HFF-Myc (cell line): ENCODE measurements at regions not wholly inside any gene's neighbourhood (a gene's known extent, or its start where the extent isn't known, plus 50 kb on each side); places are given as distances from the start of the nearest gene placed in this dataset.

ENCODE experiments used
- DNase-seq: peaks from one replicate; pipeline ENCODE4 v3.0.0-alpha.2; 2011; ENCODE audit warnings: low read depth; ENCODE audit errors: extremely low read depth
- H3K4me3 ChIP-seq: replicated peaks from 2 replicates; pipeline ENCODE4 v1.5.1; 2011; ENCODE audit warnings: low read depth, mild to moderate bottlenecking, control low read depth, low read length
- TF ChIP-seq, protein P1 (sequence below): IDR thresholded peaks from 2 replicates; pipeline ENCODE4 v1.5.1; 2012; ENCODE audit warnings: mild to moderate bottlenecking, low read depth, low read length, control low read depth; ENCODE audit errors: missing control alignments

- H3K4me3 ChIP-seq = no peak overlapping the region
- TF ChIP-seq, protein P1, sequence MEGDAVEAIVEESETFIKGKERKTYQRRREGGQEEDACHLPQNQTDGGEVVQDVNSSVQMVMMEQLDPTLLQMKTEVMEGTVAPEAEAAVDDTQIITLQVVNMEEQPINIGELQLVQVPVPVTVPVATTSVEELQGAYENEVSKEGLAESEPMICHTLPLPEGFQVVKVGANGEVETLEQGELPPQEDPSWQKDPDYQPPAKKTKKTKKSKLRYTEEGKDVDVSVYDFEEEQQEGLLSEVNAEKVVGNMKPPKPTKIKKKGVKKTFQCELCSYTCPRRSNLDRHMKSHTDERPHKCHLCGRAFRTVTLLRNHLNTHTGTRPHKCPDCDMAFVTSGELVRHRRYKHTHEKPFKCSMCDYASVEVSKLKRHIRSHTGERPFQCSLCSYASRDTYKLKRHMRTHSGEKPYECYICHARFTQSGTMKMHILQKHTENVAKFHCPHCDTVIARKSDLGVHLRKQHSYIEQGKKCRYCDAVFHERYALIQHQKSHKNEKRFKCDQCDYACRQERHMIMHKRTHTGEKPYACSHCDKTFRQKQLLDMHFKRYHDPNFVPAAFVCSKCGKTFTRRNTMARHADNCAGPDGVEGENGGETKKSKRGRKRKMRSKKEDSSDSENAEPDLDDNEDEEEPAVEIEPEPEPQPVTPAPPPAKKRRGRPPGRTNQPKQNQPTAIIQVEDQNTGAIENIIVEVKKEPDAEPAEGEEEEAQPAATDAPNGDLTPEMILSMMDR = no peak
- DNase-seq = no peak
These were observed 59.3 kb upstream of the MAGED1 start for GRCh38 chrX:51834076-51834475.

DNA sequence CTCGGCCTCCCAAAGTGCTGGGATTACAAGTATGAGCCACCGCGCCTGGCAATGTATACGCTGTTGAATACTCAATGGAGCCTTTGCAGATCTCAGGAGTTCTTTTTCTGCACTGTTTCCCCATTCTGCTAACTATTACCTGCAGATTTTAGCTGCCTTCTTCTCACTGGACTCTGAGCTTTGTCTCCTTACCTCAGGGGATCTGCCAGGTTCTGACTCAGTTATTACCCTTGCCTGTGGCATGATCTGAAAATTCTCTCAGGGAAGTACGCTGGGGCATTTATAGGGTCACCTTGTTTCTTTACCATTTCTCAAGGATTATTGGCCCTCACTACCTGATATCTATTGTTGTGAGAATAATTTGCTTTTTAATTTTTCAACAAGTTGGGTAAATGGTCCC is 56.6 kb upstream of the MAGED1 start:
- TF ChIP-seq, protein P1 = no peak
- no peak for DNase-seq
- no peak overlapping the region for H3K4me3 ChIP-seq

- TF ChIP-seq, protein P1 = no peak
- no peak overlapping the region for H3K4me3 ChIP-seq
- no peak for DNase-seq
These were observed 56.0 kb upstream of the MAGED1 start for GRCh38 chrX:51837451-51837850.

DNA sequence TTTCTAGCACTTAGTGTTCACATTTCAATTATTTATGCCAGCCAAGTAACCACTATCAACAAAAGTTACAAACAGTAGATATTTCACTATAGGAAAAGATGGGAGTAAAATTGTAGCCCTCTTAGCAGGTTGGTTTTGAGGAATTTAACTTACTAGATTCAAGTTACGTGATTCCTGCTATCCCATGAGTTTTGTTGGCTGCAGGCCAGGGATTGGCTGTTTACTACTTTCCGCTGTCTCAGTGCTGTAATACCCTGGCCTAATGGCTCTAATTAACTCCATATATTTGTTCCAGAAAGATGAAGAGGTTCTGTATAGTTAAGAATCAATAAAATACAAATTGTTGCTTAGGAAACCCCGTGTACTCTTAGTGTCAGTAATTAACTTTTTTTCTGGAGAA is 55.5 kb upstream of the MAGED1 start:
- no peak overlapping the region for H3K4me3 ChIP-seq
- TF ChIP-seq, protein P1 = no peak
- peak; percentile 43 for DNase-seq
